Adrenal gland (tissue), 9 donors: ENCODE measurements at regions not wholly inside any gene's neighbourhood (a gene's known extent, or its start where the extent isn't known, plus 50 kb on each side); places are given as distances from the start of the nearest gene placed in this dataset.

ENCODE experiments used
- DNase-seq, 7 donors: peaks; one replicate each; pipeline ENCODE4 v3.0.0-alpha.2; 2019 to 2020
- H3K27ac ChIP-seq, 5 donors: fragments of 200-600 bp; sonication (generic) in 4 of 5; 1 replicate in 3 of 5; 2 replicates in 2 of 5; pipeline versions ENCODE4 v1.5.1 to v1.8.0; 2016 to 2020; ENCODE audit warnings: mild to moderate bottlenecking in 1 of 5
- H3K27me3 ChIP-seq: fragments of 200-600 bp; 2 replicates; pipeline ENCODE4 v1.8.0; 2021
- H3K36me3 ChIP-seq, 2 donors: fragments of 200-600 bp; replicated peaks in 1 of 2; 1 replicate in 1 of 2; 2 replicates in 1 of 2; pipeline versions ENCODE4 v1.5.1 to v1.8.0; 2018 to 2022
- H3K4me1 ChIP-seq, 2 donors: fragments of 200-600 bp; replicated peaks in 1 of 2; 1 replicate in 1 of 2; 2 replicates in 1 of 2; pipeline versions ENCODE4 v1.5.1 to v1.8.0; 2018 to 2021
- H3K4me3 ChIP-seq, 4 donors: fragments of 200-600 bp; sonication (generic) in 3 of 4; one replicate each; pipeline ENCODE4 v1.5.1; 2016 to 2018
- H3K9me3 ChIP-seq, 3 donors: fragments of 200-600 bp; sonication (generic) in 1 of 3; replicated peaks in 1 of 3; 1 replicate in 2 of 3; 2 replicates in 1 of 3; pipeline versions ENCODE4 v1.5.1 to v1.8.0; 2016 to 2021
- POLR2A ChIP-seq, 2 donors: fragments of 450-650 bp; IDR thresholded peaks; one replicate each; pipeline ENCODE4 v1.6.1; 2017; ENCODE audit warnings: antibody characterized with exemption in 2 of 2, mild to moderate bottlenecking in 2 of 2, moderate library complexity in 1 of 2
- WGBS, 4 donors: extraction: QIAGEN DNeasy Blood & Tissue Kit in 2 of 4; methylation state at CpG; one replicate each; pipeline versions ENCODE4 v1.1.5 to v1.1.7; 2013 to 2017; 5-methylcytosine and 5-hydroxymethylcytosine counted together
- intact Hi-C, 2 donors: fragments of 100-400 bp; cut with DNase I; formaldehyde crosslinking; loops; one replicate each; pipeline versions ENCODE4 v1.14.1 to v1.15.0; 2022 to 2023
- TF ChIP-seq, protein P1 (sequence below), 6 experiments: fragments of 450-650 bp in 4 of 6; fragments of 200-600 bp in 2 of 6; sonication (generic) in 1 of 6; IDR thresholded peaks; 1 replicate in 5 of 6; 2 replicates in 1 of 6; pipeline versions ENCODE4 v1.5.1 to v1.8.0; 2016 to 2021; ENCODE audit warnings: antibody characterized with exemption in 6 of 6, mild to moderate bottlenecking in 2 of 6, moderate library complexity in 1 of 6
- donor health status: healthy with polysubstance abuse.
- donor health status: Bipolar disorder and iron deficiency.
- donor health status: DM: yes; HTN: yes; CAD: no.
- donor health status: DM: no; HTN: no; CAD: no.
- donor health status: DM: no; HTN: no; CAD: no.

DNA sequence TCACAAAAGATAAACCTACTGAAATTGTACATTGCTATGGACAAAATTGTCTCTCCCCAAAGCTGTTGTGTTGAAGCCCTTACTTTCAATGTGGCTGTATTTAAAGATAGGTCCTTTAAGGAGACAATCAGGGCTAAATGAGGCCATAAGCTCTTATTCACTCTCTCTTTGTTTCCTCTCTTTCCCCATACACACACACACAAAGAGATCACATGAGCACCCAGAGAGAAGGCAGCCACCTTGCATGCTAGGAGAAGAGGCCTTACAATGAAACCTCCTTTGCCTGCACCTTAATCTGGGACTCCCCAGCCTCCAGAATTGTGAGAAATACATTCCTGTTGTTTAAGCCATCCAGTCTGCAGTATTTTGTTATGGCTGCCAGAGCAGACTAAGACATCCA lies 1295.6 kb upstream of the CDH6 start:
- Histone ChIP-seq H3K4me1 (no peaks in the 10 kb centered on the region), H3K36me3 (no peaks in the 10 kb centered on the region), H3K9me3 (no peaks in the 10 kb centered on the region), H3K4me3 (no peak overlapping the region), H3K27ac (no peak overlapping the region), H3K27me3 (no peaks in the 10 kb centered on the region)
- TF ChIP-seq, protein P1, sequence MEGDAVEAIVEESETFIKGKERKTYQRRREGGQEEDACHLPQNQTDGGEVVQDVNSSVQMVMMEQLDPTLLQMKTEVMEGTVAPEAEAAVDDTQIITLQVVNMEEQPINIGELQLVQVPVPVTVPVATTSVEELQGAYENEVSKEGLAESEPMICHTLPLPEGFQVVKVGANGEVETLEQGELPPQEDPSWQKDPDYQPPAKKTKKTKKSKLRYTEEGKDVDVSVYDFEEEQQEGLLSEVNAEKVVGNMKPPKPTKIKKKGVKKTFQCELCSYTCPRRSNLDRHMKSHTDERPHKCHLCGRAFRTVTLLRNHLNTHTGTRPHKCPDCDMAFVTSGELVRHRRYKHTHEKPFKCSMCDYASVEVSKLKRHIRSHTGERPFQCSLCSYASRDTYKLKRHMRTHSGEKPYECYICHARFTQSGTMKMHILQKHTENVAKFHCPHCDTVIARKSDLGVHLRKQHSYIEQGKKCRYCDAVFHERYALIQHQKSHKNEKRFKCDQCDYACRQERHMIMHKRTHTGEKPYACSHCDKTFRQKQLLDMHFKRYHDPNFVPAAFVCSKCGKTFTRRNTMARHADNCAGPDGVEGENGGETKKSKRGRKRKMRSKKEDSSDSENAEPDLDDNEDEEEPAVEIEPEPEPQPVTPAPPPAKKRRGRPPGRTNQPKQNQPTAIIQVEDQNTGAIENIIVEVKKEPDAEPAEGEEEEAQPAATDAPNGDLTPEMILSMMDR (IDR thresholded peaks at IDR 0.05), result no peak
- TF ChIP-seq POLR2A (IDR thresholded peaks at IDR 0.05), result no peak
- DNase-seq, result no peak
- intact Hi-C loops, result no loop called here

DNA sequence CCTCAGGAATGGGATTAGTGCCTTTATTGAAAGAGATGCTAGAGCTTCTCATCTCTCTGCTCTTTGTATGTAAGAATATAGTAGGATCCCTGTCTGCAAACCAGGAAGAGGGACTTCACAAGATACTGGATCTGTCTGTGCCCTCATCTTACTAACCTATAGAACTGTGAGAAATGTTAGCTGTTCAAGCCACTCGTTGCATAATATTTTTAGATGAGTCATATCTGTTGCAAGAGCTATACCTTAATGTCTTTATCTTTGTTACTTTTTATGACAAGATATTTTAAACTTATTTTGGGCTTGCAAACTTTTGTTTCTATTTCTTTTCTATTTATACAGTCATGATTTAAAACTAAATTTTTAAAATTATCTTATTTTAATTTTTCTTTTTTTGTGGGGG lies 1296.8 kb upstream of the CDH6 start:
- intact Hi-C loops, result no loop called here
- Histone ChIP-seq H3K27me3 (no peaks in the 10 kb centered on the region), H3K4me1 (no peaks in the 10 kb centered on the region), H3K36me3 (no peaks in the 10 kb centered on the region), H3K9me3 (no peaks in the 10 kb centered on the region), H3K4me3 (no peak overlapping the region), H3K27ac (no peak overlapping the region)
- no peak for DNase-seq
- 56 to 80% (median 70%) methylated on average over 1 of the region's 1 CpG for WGBS, 4 donors
- no peak for TF ChIP-seq POLR2A (IDR thresholded peaks at IDR 0.05)
- TF ChIP-seq, protein P1 (IDR thresholded peaks at IDR 0.05), result no peak

DNA sequence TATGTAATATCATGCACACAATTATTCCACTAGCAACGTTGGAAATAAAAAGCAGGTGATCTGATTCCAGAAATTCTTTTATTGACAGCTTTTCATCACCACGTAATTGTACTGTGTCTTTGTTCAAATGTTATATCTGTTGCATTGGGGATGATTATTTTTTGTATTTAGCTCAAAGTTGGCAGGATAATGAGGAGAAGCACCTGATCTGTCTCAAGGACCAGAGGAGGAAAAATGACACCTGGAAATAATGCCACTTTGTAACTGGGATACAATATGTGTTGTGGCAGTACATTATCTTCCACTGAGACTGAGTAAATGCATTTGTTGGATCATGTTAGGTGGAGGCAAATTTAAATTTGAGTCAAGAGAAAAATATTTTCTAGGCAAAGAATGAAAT lies 1298.8 kb upstream of the CDH6 start:
- no peaks in the 10 kb centered on the region for H3K9me3 ChIP-seq
- H3K27ac ChIP-seq, result no peak overlapping the region

DNA sequence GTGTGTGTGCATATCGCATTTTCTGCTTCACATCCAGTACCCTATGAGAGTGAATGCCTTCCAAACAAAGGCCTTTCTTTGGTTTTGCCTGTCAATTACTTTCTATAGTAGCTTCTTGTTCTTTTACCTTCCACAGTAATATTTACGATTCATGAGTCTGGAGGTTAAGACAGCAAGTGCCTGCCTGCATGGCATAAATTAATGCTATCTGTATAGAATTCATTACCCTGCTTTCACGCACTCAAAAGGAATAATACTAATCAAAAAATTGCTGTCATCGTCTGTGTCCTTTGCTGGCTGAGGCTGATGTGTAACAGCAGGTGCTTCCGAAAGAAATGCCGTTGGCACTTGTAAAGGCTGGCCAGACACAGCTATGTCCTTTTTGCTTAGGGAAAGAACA lies 1304.4 kb upstream of the CDH6 start:
- Histone ChIP-seq H3K27me3 (no peaks in the 10 kb centered on the region), H3K27ac (no peak overlapping the region), H3K9me3 (no peaks in the 10 kb centered on the region), H3K4me3 (no peak overlapping the region), H3K4me1 (no peaks in the 10 kb centered on the region), H3K36me3 (no peaks in the 10 kb centered on the region)
- WGBS, 4 donors, result 68 to 73% (median 70%) methylated on average over 6 of the region's 6 CpGs
- TF ChIP-seq, protein P1 (IDR thresholded peaks at IDR 0.05), result no peak
- no peak for TF ChIP-seq POLR2A (IDR thresholded peaks at IDR 0.05)
- no peak for DNase-seq
- intact Hi-C loops, result no loop called here

More for the DNA sequence above, 1298.8 kb upstream of the CDH6 start:
- Histone ChIP-seq H3K4me3 (no peak overlapping the region), H3K36me3 (no peaks in the 10 kb centered on the region), H3K4me1 (no peaks in the 10 kb centered on the region), H3K27me3 (no peaks in the 10 kb centered on the region)
- TF ChIP-seq, protein P1 (IDR thresholded peaks at IDR 0.05), result no peak
- no peak for TF ChIP-seq POLR2A (IDR thresholded peaks at IDR 0.05)
- intact Hi-C loops, result no loop called here
- no peak for DNase-seq
- 52 to 71% (median 66%) methylated on average over 2 of the region's 2 CpGs for WGBS, 4 donors
